SK-N-SH (cell line): ENCODE measurements at regions not wholly inside any gene's neighbourhood (a gene's known extent, or its start where the extent isn't known, plus 50 kb on each side); places are given as distances from the start of the nearest gene placed in this dataset.

Experiments used
- ELF1 ChIP-seq: IDR thresholded peaks from 2 replicates; pipeline ENCODE4 v1.4.0; 2012
- EP300 ChIP-seq, 2 experiments: IDR thresholded peaks; 2 replicates each; pipeline versions ENCODE4 v1.4.0 to v1.6.1; 2012; ENCODE audit warnings: borderline replicate concordance in 1 of 2, low read depth in 1 of 2, low read length in 1 of 2
- EZH2phosphoT487 ChIP-seq: fragments of 200-600 bp; sonication (generic); IDR thresholded peaks from 2 replicates; pipeline ENCODE4 v1.6.1; 2017; ENCODE audit warnings: low read depth, mixed run types, mild to moderate bottlenecking, antibody characterized with exemption, moderate library complexity, borderline replicate concordance
- GATA2 ChIP-seq: sonication (generic); formaldehyde crosslinking; IDR thresholded peaks from 2 replicates; pipeline ENCODE4 v1.5.0; 2020; ENCODE audit warnings: mild to moderate bottlenecking, missing genetic modification reagents
- POLR2AphosphoS5 ChIP-seq: IDR thresholded peaks from 2 replicates; pipeline ENCODE4 v1.6.1; 2012; ENCODE audit warnings: low read depth, low read length
- TAF1 ChIP-seq: IDR thresholded peaks from 2 replicates; pipeline ENCODE4 v1.6.1; 2012; ENCODE audit warnings: low read depth, mild to moderate bottlenecking, low read length, moderate library complexity, borderline replicate concordance
- TEAD4 ChIP-seq: IDR thresholded peaks from 2 replicates; pipeline ENCODE4 v1.4.0; 2012; ENCODE audit warnings: mild to moderate bottlenecking, borderline replicate concordance; ENCODE audit not compliant: insufficient read depth
- YY1 ChIP-seq: IDR thresholded peaks from 2 replicates; pipeline ENCODE4 v1.4.0; 2012; ENCODE audit warnings: low read depth, mild to moderate bottlenecking
- TF ChIP-seq, protein P1 (sequence below): fragments of 200-600 bp; sonication (generic); IDR thresholded peaks from 2 replicates; pipeline ENCODE4 v1.6.1; 2017; ENCODE audit warnings: antibody characterized with exemption, mild to moderate bottlenecking, moderate library complexity
- TF ChIP-seq, protein P2 (sequence below): fragments of 150-350 bp; IDR thresholded peaks from 2 replicates; pipeline ENCODE4 v1.6.1; 2017; ENCODE audit warnings: antibody characterized with exemption, low read length, low read depth, borderline replicate concordance

DNA sequence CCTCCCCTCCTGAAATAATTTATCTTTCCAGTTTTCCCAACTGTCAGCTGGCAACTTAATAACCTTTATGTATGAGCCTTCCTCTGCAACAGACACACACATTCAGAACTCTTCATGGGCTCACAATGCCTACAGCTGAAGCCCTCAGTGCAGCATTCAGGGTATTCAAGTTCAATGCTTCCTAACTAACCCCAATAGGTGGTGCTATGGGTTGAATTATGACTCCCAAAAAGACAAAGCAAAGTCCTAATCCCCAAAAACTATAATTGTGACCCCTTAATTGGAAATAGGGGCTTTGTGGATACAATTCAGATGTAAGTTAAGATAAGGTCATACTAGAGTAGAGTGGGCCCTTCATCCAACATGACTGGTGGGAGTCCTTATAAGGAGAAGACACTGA lies 202.2 kb downstream of the SUCLA2 start:
- TF ChIP-seq, protein P1, sequence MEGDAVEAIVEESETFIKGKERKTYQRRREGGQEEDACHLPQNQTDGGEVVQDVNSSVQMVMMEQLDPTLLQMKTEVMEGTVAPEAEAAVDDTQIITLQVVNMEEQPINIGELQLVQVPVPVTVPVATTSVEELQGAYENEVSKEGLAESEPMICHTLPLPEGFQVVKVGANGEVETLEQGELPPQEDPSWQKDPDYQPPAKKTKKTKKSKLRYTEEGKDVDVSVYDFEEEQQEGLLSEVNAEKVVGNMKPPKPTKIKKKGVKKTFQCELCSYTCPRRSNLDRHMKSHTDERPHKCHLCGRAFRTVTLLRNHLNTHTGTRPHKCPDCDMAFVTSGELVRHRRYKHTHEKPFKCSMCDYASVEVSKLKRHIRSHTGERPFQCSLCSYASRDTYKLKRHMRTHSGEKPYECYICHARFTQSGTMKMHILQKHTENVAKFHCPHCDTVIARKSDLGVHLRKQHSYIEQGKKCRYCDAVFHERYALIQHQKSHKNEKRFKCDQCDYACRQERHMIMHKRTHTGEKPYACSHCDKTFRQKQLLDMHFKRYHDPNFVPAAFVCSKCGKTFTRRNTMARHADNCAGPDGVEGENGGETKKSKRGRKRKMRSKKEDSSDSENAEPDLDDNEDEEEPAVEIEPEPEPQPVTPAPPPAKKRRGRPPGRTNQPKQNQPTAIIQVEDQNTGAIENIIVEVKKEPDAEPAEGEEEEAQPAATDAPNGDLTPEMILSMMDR = peak; percentile 50
- TF ChIP-seq POLR2AphosphoS5 = no peak
- TF ChIP-seq ELF1 = no peak
- no peak for TF ChIP-seq EP300 (IDR thresholded peaks at IDR 0.05; ENCODE audit: borderline replicate concordance in 1 of 2, low read depth in 1 of 2, low read length in 1 of 2)
- no peak for TF ChIP-seq EZH2phosphoT487
- no peak for TF ChIP-seq GATA2 (CRISPR knock-in tag)
- TF ChIP-seq YY1 = no peak
- TF ChIP-seq, protein P2, sequence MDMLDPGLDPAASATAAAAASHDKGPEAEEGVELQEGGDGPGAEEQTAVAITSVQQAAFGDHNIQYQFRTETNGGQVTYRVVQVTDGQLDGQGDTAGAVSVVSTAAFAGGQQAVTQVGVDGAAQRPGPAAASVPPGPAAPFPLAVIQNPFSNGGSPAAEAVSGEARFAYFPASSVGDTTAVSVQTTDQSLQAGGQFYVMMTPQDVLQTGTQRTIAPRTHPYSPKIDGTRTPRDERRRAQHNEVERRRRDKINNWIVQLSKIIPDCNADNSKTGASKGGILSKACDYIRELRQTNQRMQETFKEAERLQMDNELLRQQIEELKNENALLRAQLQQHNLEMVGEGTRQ = no peak
- TF ChIP-seq TAF1 = no peak
- TF ChIP-seq TEAD4 = no peak
